ENCODE measurements at regions not wholly inside any gene's neighbourhood (a gene's known extent, or its start where the extent isn't known, plus 50 kb on each side); places are given as distances from the start of the nearest gene placed in this dataset.
"Not testable (repeated sequence)": the region's sequence is repeated elsewhere in the genome, so short reads cannot be mapped to it uniquely, and the experiment has no call there.

GRCh38 chr1:219433001-219433400 is 179.9 kb downstream of the ZC3H11B start:
- no peak for DNase-seq (ENCODE audit: low spot score)

- DNase-seq (ENCODE audit: low spot score), result no peak
These were observed 180.7 kb downstream of the ZC3H11B start for GRCh38 chr1:219432191-219432606.

DNA sequence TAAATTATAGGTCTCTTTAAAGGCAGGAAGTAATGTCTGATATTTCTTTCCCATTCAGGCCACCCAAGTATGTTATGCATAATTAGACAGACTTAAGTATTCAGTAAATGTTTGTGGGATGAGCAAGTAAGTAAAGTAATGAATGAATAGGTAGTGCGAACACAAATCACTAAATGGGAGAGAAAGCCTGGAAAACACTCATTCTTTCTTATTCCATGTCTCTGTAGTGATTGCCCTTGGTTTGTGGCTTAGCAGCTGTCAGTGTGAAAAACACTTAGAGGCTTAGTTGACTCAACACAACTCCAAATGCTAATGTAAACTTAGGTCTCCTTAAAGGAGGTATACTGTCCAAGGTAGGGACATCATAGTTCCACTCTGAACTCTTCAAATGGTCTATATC is 182.5 kb downstream of the ZC3H11B start:
- no peak for DNase-seq (ENCODE audit: low spot score)

- DNase-seq (ENCODE audit: low spot score), result no peak
These were observed 184.3 kb downstream of the ZC3H11B start for GRCh38 chr1:219428651-219429050.

DNA sequence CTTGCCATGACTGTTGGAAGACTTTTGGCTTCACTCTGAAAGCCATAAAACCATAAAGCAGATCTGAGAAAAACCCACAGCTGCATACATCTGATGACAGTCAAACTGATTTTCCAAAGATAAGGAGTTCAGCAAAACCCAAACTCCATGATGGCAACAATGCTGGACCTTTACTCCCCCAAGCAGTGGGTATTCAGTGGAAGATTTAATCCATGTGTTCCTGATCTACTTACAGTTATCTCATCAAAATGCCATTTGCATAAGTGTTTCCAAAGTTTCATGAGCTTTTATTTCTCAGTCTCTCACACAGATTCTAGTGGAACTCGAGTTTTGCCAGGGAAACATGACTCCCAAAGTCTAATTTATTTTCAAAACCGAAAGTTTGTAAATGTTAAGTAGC is 184.9 kb downstream of the ZC3H11B start:
- no peak for DNase-seq (ENCODE audit: low spot score)

GRCh38 chr1:219427403-219427802 is 185.5 kb downstream of the ZC3H11B start:
- no peak for DNase-seq (ENCODE audit: low spot score)

DNA sequence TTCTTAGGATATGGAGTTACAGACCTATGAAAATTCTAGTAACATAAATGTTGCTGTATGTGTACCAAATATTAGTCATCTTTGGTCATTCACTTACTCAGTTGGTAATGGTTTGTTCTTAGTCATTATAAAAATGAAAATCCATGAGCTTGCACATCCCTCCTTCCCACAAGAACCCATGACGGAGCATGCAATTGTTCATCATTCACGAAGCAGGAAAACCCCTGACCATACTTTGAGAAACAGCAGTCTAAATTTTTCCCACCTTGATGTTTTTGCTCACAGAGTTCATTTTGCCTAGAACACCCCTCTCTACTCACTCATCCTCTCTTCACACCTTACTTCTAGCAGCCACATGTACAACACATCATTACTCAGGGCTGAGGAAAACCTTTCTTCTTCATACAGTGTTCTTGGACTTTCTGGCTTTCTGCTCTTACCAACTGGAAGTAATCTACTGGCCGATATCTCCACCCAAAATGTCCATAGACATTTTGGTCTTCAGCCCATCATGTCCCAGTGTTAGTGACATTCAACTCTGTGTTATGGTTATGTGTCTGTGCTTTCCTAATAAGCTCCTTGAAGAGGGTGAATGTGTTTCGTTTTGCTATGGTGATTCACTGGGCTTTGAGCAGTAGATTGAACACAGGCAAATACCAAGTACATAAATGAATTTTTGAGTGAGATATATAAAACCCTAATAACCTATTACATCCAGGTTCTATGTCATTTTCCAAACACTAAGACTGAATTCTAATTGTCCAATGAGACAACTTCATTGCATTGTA is 189.9 kb downstream of the ZC3H11B start:
- DNase-seq (ENCODE audit: low spot score), result no peak

DNA sequence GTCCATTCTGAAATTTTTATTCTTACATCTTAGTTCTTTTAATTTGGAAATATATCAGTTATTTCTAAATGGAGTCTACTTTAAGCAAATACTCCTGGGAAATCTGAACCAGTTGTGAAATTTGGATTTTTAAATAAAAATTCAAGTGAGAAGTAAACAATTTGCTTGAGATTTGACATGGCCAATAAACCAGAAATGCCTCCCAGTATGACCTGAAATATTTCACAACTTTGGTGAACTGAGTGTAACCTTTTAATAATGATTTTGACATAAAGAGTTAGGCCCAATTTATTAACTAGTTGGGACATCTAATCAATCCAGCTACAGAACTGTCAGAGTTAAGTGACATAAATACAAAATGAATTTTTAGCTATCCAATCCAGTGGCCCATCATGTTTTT is 192.0 kb downstream of the ZC3H11B start:
- DNase-seq (ENCODE audit: low spot score), result no peak

DNA sequence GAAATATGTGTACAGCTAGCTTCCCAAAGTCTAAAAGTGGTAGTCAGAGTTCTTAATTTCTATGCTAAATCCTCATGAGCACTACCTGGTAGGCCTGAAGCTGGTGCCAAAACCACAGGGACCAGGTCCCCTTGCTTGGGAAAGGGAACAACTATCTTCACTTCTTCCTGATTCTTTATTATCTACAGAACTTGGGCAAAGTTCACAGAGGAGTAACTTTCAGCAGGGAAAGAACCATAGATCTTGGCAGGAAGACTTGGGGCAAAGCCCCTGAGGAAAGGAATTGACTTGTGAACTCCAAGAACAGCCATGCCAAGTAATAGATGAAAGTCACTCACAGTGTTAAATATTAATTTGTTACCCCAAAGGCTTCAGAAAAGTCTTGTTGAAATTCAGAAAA is 193.0 kb downstream of the ZC3H11B start:
- no peak for DNase-seq (ENCODE audit: low spot score)

DNA sequence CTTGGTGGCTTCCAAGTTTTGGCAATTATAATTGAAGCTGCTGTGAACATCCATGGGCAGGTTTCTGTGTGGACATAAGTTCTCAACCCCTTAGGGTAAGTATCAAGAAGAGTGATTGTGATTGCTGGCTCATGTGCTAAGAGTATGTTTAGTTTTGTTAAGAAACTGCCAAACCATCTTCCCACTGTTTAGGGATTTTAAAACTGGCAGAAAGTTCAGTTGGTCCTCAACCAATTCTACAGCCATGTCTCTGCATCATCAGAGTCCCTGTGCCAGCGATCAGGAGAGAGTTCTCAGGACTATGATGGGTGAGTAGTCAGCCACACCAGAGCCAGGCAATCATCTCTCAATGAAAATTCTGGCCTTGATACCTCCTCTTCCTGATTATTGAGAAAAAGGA is 193.8 kb downstream of the ZC3H11B start:
- no peak for DNase-seq (ENCODE audit: low spot score)

DNA sequence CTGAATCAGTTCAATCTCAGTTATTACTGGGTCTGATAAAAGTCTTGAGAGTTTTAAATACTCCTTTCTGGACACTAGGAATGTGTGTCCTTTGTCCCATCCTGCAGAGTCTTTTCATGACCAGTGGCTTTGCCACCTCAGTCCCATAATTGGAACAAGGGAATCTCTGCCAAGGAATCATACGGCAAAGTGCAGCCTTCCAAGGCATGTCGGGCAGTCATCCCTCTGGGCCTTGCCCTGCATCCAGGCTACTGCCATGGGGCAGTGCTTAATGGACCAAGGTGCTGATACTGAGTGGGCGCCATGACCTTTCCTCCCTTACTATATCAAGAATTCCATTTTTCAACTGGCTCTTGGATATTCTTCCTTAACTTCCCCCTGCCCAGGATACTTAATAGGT is 195.3 kb downstream of the ZC3H11B start:
- DNase-seq (ENCODE audit: low spot score), result no peak

- peak; percentile 52 for DNase-seq (ENCODE audit: low spot score)
These were observed 196.2 kb downstream of the ZC3H11B start for GRCh38 chr1:219416598-219417238.

DNA sequence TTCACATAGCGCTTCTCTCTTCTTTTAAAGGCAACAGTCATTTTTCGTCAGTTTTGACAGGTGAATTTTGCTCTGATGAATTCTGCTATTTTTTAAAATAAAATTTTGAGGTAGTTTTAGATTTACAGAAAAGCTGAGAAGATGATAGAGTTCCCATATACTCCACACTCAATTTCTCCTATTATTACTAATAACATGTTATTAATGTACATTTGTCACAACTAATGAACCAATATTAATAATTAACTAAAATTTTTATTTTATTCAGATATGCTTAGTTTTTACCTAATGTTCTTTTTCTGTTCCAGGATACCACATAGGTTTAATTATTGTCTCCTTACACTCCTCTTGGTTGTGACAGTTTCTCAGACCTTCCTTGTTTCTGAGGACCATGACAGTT is 197.0 kb downstream of the ZC3H11B start:
- DNase-seq (ENCODE audit: low spot score), result no peak

DNA sequence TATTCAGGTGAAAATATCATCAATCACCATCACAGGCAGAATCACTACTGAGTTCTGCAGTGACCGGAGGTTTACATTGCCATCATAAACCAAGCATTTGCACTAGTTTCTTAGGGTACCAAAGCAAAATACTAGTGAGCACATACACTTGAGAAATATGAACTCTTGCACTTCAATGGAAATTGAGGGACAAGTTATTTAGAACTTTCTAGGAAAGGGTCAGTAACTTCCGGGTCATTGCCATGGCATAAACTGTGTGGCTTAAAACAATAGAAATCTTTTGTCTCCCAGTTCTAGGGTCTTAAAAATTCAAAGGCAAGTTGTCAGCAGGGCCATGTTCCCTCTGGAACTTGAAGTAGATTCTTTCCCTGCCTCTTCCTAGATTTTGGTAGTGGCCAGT is 197.5 kb downstream of the ZC3H11B start:
- no peak for DNase-seq (ENCODE audit: low spot score)

DNA sequence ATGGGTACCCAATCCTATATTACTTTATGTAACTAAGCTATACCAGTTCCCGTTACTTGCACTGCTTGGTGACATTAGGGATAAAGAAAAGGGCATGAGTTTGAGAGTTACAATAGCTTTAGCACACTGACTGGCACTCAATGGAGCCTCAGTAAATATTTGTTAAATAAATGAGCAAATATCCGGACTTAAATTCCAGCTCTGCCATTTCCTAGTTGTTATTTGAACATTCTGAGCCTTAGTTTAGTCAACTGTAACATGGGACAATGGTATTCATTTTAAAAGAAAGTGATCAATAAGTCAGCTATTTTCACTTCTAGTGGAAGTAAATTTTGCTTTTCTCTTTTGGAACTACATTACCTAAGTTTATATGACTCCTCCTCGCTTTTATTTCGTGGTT is 198.7 kb downstream of the ZC3H11B start:
- no peak for DNase-seq (ENCODE audit: low spot score)

- no peak for DNase-seq (ENCODE audit: low spot score)
These were observed 199.4 kb downstream of the ZC3H11B start for GRCh38 chr1:219413536-219413935.

DNA sequence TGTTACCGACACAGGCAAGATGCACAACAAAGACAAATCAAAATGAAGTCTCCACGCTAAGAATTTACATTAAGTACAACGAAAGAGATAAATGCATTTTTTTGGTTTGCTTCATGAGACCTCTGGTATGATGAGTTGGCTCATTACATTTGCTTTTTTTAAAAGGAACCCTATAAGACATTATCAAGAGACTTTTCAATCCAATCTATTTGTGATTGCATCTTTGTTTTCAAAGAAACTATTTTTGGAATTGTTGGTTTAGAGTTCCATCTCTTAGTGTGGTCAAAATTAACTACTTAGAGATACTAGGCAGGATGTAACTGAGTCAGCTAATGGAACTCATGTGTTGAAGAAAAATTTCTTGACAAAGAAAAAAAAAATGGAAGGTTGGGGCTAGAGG is 200.1 kb downstream of the ZC3H11B start:
- DNase-seq (ENCODE audit: low spot score), result no peak

GRCh38 chr1:219410721-219411120 is 202.2 kb downstream of the ZC3H11B start:
- DNase-seq (ENCODE audit: low spot score), result not testable (repeated sequence)

DNA sequence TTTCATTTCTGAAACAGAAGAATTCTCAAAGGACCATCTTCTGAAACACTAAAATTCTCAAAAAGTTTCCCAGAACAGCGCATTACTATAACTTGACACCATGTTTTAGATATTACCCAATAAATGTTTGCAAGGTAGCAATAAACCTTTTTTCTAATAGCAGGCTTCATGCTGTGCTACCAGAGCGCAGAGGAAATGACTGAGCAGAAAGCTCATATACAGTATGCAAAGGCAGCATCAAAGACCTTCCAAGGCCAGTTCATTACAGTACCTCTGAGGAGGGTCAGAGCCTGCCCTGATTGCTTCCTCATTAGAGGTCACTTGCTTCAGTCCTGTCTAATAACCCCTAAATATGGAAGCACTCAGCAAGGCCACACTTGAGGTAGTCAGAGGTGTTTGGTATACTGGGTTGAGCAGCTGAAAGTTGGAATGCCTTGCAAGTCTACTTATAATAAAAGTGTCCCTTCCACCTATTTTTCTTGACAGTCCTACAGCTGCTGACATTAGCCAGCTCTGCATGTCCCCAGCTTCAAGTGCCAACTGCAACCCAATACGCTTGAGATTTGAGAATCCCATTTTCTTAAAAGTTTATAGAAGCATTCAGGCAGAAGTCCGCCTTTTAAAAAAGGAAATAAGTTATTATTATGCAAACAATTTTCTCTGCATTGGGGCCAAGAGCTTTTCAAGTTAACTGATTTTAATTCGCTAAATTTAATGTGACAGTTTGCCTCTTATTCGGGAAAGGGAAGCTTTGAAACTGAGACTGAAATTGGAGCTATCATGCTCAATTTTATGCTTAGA is 207.2 kb downstream of the ZC3H11B start:
- no peak for DNase-seq (ENCODE audit: low spot score)

DNA sequence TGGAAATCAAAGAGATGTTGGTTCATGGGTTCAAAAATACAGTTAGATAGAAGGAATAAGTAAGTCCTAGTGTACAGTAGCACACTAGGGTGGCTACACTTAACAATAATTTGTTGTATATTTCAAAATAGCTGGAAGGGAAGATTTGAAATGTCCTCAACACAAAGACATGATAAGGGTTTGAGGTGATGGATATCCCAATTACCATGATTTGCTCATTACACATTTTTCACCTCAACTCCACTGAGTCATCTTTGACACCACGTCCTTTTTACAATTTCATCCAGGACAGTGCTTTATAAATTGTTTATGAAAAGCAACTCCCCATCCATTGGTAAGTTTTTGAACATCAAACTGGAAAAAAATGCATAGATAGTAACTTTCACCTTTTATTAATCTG is 208.3 kb downstream of the ZC3H11B start:
- DNase-seq (ENCODE audit: low spot score), result no peak

- DNase-seq (ENCODE audit: low spot score), result no peak
These were observed 210.0 kb downstream of the ZC3H11B start for GRCh38 chr1:219402925-219403324.

- no peak for DNase-seq (ENCODE audit: low spot score)
These were observed 210.9 kb downstream of the ZC3H11B start for GRCh38 chr1:219401724-219402625.

All from kidney capillary endothelial cell (primary cell).